Esophagus muscularis mucosa (tissue), 4 donors: ENCODE measurements at regions not wholly inside any gene's neighbourhood (a gene's known extent, or its start where the extent isn't known, plus 50 kb on each side); places are given as distances from the start of the nearest gene placed in this dataset.

Experiments used
- DNase-seq: peaks from one replicate; pipeline ENCODE4 v3.0.0-alpha.2; 2017; ENCODE audit errors: extremely low spot score
- H3K27ac ChIP-seq, 4 donors: fragments of 200-600 bp; sonication (generic); replicated peaks in 1 of 4; 1 replicate in 3 of 4; 2 replicates in 1 of 4; pipeline ENCODE4 v1.5.1; 2016 to 2019; ENCODE audit warnings: mild to moderate bottlenecking in 1 of 4
- H3K27me3 ChIP-seq, 4 donors: fragments of 200-600 bp; sonication (generic); one replicate each; pipeline versions ENCODE4 v1.5.1 to v1.6.0; 2016 to 2019
- H3K36me3 ChIP-seq, 4 donors: fragments of 200-600 bp; sonication (generic); one replicate each; pipeline ENCODE4 v1.5.1; 2016 to 2019
- H3K4me1 ChIP-seq, 4 donors: fragments of 200-600 bp; sonication (generic); one replicate each; pipeline ENCODE4 v1.5.1; 2016 to 2019
- H3K4me3 ChIP-seq, 4 donors: fragments of 200-600 bp; sonication (generic); 1 replicate in 2 of 4; 2 replicates in 2 of 4; pipeline ENCODE4 v1.5.1; 2016 to 2019; ENCODE audit warnings: mild to moderate bottlenecking in 4 of 4, moderate library complexity in 1 of 4
- H3K9me3 ChIP-seq, 4 donors: fragments of 200-600 bp; sonication (generic); 1 replicate in 3 of 4; 2 replicates in 1 of 4; pipeline ENCODE4 v1.5.1; 2016 to 2019
- EP300 ChIP-seq: sonication (generic); formaldehyde crosslinking; IDR thresholded peaks from one replicate; pipeline ENCODE4 v1.6.1; 2017; ENCODE audit warnings: antibody characterized with exemption
- POLR2A ChIP-seq: fragments of 450-650 bp; IDR thresholded peaks from one replicate; pipeline ENCODE4 v1.6.1; 2017; ENCODE audit warnings: antibody characterized with exemption, moderate library complexity, mild to moderate bottlenecking, low read depth
- POLR2AphosphoS5 ChIP-seq, 2 donors: sonication (generic); formaldehyde crosslinking; IDR thresholded peaks; one replicate each; pipeline ENCODE4 v1.6.1; 2017; ENCODE audit warnings: antibody characterized with exemption in 2 of 2
- WGBS: methylation state at CpG from one replicate; pipeline ENCODE4 v1.1.5; 2018; 5-methylcytosine and 5-hydroxymethylcytosine counted together
- intact Hi-C: fragments of 100-400 bp; cut with DNase I; formaldehyde crosslinking; loops from one replicate; pipeline ENCODE4 v1.15.1; 2023
- TF ChIP-seq, protein P1 (sequence below), 3 experiments: fragments of 200-600 bp in 2 of 3; fragments of 450-650 bp in 1 of 3; sonication (generic) in 2 of 3; IDR thresholded peaks; one replicate each; pipeline ENCODE4 v1.5.1; 2017 to 2019; ENCODE audit warnings: antibody characterized with exemption in 3 of 3, mild to moderate bottlenecking in 2 of 3, moderate library complexity in 1 of 3

DNA sequence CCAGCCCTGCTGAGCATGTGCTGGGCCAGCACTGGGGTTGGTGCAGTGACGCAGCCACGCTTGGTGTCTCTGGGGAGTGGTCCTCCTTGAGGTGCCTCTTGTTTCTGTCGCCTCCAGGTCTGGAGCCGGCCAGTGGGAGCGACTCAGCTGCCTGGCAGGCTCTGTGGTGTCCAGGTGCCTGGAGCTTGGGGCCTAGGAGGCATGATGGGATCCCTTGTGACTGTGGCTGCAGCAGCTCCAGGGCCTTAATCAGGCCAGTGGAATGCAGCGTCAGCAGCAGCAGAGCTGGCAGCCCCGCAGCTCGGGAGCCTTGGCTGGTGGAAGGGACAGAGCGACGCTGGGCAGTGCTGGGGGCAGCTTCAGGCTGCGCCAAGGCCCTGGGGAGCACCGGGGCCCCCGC lies 74.7 kb upstream of the CIBAR2 start:
- intact Hi-C loops, result no loop called here
- H3K4me1 ChIP-seq, result peaks cover 0 to 11% (median 9%) of the 10 kb centered on the region in 4 donors
- WGBS, result 100% methylated on average over 1 of the region's 13 CpGs
- peaks cover 0 to 32% (median 16%) of the 10 kb centered on the region in 4 donors for H3K9me3 ChIP-seq
- TF ChIP-seq EP300 (no peak), POLR2A (no peak), POLR2AphosphoS5 (IDR thresholded peaks at IDR 0.05) (peak; percentile 55 to 76)
- TF ChIP-seq, protein P1, sequence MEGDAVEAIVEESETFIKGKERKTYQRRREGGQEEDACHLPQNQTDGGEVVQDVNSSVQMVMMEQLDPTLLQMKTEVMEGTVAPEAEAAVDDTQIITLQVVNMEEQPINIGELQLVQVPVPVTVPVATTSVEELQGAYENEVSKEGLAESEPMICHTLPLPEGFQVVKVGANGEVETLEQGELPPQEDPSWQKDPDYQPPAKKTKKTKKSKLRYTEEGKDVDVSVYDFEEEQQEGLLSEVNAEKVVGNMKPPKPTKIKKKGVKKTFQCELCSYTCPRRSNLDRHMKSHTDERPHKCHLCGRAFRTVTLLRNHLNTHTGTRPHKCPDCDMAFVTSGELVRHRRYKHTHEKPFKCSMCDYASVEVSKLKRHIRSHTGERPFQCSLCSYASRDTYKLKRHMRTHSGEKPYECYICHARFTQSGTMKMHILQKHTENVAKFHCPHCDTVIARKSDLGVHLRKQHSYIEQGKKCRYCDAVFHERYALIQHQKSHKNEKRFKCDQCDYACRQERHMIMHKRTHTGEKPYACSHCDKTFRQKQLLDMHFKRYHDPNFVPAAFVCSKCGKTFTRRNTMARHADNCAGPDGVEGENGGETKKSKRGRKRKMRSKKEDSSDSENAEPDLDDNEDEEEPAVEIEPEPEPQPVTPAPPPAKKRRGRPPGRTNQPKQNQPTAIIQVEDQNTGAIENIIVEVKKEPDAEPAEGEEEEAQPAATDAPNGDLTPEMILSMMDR (IDR thresholded peaks at IDR 0.05), result no peak
- H3K27me3 ChIP-seq, result no peaks in the 10 kb centered on the region
- H3K36me3 ChIP-seq, result peaks cover 0 to 27% (median 5%) of the 10 kb centered on the region in 4 donors
- DNase-seq, result no peak
- H3K4me3 ChIP-seq, result no peak overlapping the region
- peak overlapping the region; percentile 21 to 65 (median 59) for H3K27ac ChIP-seq

DNA sequence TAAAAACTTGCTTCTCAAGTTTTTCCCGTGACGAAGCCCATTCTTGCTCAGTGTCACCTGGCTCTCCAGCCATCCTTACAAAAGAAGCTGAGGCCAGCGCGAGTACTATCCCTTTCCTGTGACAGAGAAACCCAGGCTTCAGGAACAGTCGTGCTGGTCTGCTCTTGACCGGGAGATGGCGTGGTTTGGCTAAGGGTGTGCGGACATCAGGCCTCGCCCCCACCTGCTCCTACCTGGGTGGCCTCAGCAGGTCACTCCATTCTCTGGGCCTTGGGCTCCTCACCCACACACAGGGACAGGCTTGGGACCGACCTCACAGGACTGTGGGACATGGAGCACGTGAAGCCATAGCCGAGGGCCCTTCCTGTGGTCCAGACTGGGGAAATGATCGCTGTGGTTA lies 75.2 kb upstream of the CIBAR2 start:
- Histone ChIP-seq H3K4me3 (no peak overlapping the region), H3K27me3 (no peaks in the 10 kb centered on the region), H3K27ac (peak overlapping the region; percentile 21 to 65 (median 59)), H3K36me3 (peaks cover 0 to 24% (median 5%) of the 10 kb centered on the region in 4 donors), H3K9me3 (peaks cover 0 to 32% (median 16%) of the 10 kb centered on the region in 4 donors), H3K4me1 (peaks cover under 1 to 13% (median 11%) of the 10 kb centered on the region in 4 donors)
- intact Hi-C loops, result no loop called here
- DNase-seq, result no peak
- TF ChIP-seq EP300 (no peak), POLR2AphosphoS5 (IDR thresholded peaks at IDR 0.05) (no peak), POLR2A (no peak)
- TF ChIP-seq, protein P1 (IDR thresholded peaks at IDR 0.05), result no peak
- 83% methylated on average over 9 of the region's 13 CpGs for WGBS

DNA sequence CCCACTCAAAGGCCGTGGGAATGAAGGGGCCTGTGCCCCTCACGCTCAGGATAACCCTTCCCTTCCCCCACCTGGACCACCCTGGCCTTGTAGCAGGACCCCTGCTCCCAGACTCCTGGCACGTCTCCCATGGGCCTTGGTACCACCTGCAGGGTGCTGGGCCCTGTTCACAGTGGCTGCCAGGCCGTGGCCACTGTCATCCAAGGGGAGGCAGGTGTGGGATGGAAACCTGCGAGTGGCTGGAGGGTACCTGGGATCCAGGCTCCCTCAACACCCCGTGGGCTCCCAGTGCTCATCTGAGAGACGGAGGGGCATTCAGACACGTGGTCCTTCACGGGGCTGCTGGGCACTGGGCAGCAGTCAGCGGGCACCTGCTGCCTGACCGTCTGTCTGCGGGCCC lies 75.6 kb upstream of the CIBAR2 start:
- peak overlapping the region in 2 of 4 donors; percentile 21 to 55 for H3K27ac ChIP-seq
- peaks cover 0 to 32% (median 16%) of the 10 kb centered on the region in 4 donors for H3K9me3 ChIP-seq
- no peak for TF ChIP-seq EP300
- TF ChIP-seq POLR2A, result no peak
- TF ChIP-seq POLR2AphosphoS5 (IDR thresholded peaks at IDR 0.05), result no peak
- TF ChIP-seq, protein P1 (IDR thresholded peaks at IDR 0.05), result no peak
- peaks cover 0 to 20% (median 5%) of the 10 kb centered on the region in 4 donors for H3K36me3 ChIP-seq
- no peaks in the 10 kb centered on the region for H3K27me3 ChIP-seq
- H3K4me1 ChIP-seq, result peaks cover 4 to 17% (median 16%) of the 10 kb centered on the region in 4 donors
- intact Hi-C loops, result no loop called here
- H3K4me3 ChIP-seq, result no peak overlapping the region
- no peak for DNase-seq
- WGBS, result 96% methylated on average over 8 of the region's 12 CpGs

GRCh38 chr16:85188822-85189672 lies 76.8 kb upstream of the CIBAR2 start:
- Histone ChIP-seq H3K36me3 (peaks cover 0 to 10% (median 4%) of the 10 kb centered on the region in 4 donors), H3K4me3 (no peak overlapping the region), H3K4me1 (peaks cover 9 to 27% (median 27%) of the 10 kb centered on the region in 4 donors), H3K9me3 (peaks cover 0 to 30% (median 13%) of the 10 kb centered on the region in 4 donors), H3K27ac (no peak overlapping the region), H3K27me3 (no peaks in the 10 kb centered on the region)
- no peak for DNase-seq
- TF ChIP-seq POLR2A (no peak), EP300 (no peak), POLR2AphosphoS5 (IDR thresholded peaks at IDR 0.05) (no peak)
- TF ChIP-seq, protein P1 (IDR thresholded peaks at IDR 0.05), result no peak
- 95% methylated on average over 3 of the region's 3 CpGs for WGBS
- intact Hi-C loops, result no loop called here
